ENCODE measurements at regions not wholly inside any gene's neighbourhood (a gene's known extent, or its start where the extent isn't known, plus 50 kb on each side); places are given as distances from the start of the nearest gene placed in this dataset.

DNA sequence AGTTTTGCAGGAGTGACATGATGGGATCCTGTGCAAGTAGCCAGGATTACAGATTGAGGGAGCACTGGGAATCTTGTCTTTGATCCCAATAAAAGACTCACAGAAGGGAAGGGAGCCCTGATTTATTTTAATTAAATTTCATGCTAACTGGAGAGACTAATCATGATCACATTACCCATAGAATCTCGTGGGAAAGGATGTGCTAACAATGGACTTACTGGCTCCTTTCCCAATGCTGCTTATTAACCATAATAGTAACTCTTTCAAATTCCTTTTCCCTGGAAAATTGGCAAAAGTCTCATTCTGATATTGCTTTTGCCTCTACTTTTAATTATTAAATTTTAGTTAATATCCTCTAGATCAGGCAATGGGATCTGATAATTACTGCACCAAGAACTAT is 174.8 kb upstream of the AVPR1A start:
- TF ChIP-seq ZNF384 (IDR thresholded peaks at IDR 0.05) (no peak), BHLHE40 (IDR thresholded peaks at IDR 0.05; ENCODE audit: borderline replicate concordance) (no peak), FOXA1 (IDR thresholded peaks at IDR 0.05) (no peak), ARNT (IDR thresholded peaks at IDR 0.05) (no peak)
